Activated T-helper 17 cell treated with anti-CD3 and anti-CD28 coated beads, Interleukin-2, amount 50 U/mL, for 72 hours (primary cell): ENCODE measurements at regions not wholly inside any gene's neighbourhood (a gene's known extent, or its start where the extent isn't known, plus 50 kb on each side); places are given as distances from the start of the nearest gene placed in this dataset.

Experiments
- ATAC-seq: fragments of 150-1000 bp; cut with Tn5 transposase; replicated peaks from 2 replicates; pipeline ENCODE4 v1.10.0; 2021; ENCODE audit warnings: mild to moderate bottlenecking, moderate library complexity
- H3K27ac Mint-ChIP-seq: one replicate; pipeline ENCODE4 v1.8.0; 2022; ENCODE audit warnings: mixed read lengths
- H3K27me3 Mint-ChIP-seq: one replicate; pipeline ENCODE4 v1.8.0; 2022; ENCODE audit warnings: mixed read lengths
- H3K36me3 Mint-ChIP-seq: one replicate; pipeline ENCODE4 v1.8.0; 2022; ENCODE audit warnings: low read depth, mild to moderate bottlenecking, mixed read lengths
- H3K4me1 Mint-ChIP-seq: one replicate; pipeline ENCODE4 v1.8.0; 2022; ENCODE audit warnings: mixed read lengths
- H3K4me3 Mint-ChIP-seq: one replicate; pipeline ENCODE4 v1.8.0; 2022; ENCODE audit warnings: mild to moderate bottlenecking, mixed read lengths
- H3K9me3 Mint-ChIP-seq: one replicate; pipeline ENCODE4 v1.8.0; 2022; ENCODE audit warnings: mixed read lengths

DNA sequence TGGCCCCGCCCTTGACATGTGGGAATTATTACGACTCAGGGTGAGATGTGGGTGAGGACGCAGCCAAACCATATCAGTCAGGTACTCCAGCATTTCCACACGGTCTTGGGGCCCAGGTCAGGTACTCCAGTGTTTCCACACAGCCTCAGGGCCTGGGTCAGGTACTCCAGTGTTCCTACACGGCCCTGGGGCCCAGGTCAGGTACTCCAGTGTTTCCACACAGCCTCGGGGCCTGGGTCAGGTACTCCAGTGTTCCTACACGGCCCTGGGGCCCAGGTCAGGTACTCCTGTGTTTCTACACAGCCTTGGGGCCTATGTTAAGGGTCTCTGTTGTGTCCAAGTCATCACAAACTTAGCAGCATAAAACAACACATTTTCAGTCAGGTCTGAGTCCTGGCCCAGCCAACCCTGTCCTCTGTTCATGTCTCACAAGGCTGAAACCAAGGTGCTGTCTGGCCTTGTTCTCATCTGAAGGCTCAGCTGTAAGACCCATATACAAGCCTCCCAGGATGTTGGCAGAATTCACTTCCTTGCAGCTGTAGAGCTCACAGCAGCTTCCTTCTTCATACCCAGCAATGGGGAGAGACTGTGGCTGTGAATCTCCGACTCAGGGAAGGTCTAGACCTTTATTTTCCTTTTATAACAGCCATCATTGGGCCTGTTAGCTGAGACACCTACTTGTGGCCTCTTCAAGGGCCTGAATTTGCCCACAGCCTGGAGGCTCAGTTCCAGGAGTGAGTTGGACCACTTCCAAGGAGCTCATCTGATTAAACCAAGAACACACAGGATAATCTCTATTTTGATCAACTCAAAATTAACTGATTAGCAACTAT is 107.6 kb upstream of the SFSWAP start:
- Mint-ChIP-seq H3K36me3 (no peaks in the 10 kb centered on the region), H3K4me3 (peak overlapping the region; percentile 82), H3K27me3 (no peaks in the 10 kb centered on the region), H3K27ac (peak overlapping the region; percentile 44), H3K9me3 (no peaks in the 10 kb centered on the region), H3K4me1 (peaks cover 44% of the 10 kb centered on the region)
- ATAC-seq: no peak

GRCh38 chr12:131603939-131604795 is 106.7 kb upstream of the SFSWAP start:
- ATAC-seq: no peak
- peak overlapping the region; percentile 44 for H3K27ac Mint-ChIP-seq
- H3K4me3 Mint-ChIP-seq: peak overlapping the region; percentile 82
- H3K4me1 Mint-ChIP-seq: peaks cover 44% of the 10 kb centered on the region
- H3K27me3 Mint-ChIP-seq: no peaks in the 10 kb centered on the region
- H3K36me3 Mint-ChIP-seq: no peaks in the 10 kb centered on the region
- H3K9me3 Mint-ChIP-seq: no peaks in the 10 kb centered on the region

DNA sequence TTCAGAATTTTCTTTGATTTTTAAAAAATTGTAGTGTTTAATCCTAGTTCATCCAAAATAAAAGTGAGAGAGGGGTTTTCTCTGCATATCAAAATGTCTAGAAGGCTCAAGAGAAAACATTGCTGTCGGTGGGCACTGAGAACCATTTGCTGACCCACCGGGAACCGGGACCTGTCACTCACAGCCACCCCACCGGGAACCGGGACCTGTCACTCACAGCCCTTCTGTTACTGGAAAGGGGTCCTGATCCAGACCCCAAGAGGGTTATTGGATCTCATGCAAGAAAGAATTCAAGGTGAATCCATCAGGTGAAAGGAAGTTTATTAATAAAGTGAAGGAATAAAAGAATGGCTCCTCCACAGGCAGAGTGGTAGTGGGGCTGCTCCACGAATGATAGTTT is 106.0 kb upstream of the SFSWAP start:
- H3K27me3 Mint-ChIP-seq: no peaks in the 10 kb centered on the region
- ATAC-seq: no peak
- H3K36me3 Mint-ChIP-seq: no peaks in the 10 kb centered on the region
- H3K4me1 Mint-ChIP-seq: peaks cover 44% of the 10 kb centered on the region
- no peaks in the 10 kb centered on the region for H3K9me3 Mint-ChIP-seq
- H3K27ac Mint-ChIP-seq: peak overlapping the region; percentile 86
- H3K4me3 Mint-ChIP-seq: peak overlapping the region; percentile 82

GRCh38 chr12:131605304-131605829 is 105.5 kb upstream of the SFSWAP start:
- Mint-ChIP-seq H3K4me3 (peak overlapping the region; percentile 82), H3K4me1 (peaks cover 44% of the 10 kb centered on the region), H3K27me3 (no peaks in the 10 kb centered on the region), H3K9me3 (no peaks in the 10 kb centered on the region), H3K36me3 (no peaks in the 10 kb centered on the region), H3K27ac (peak overlapping the region; percentile 86)
- no peak for ATAC-seq

- Mint-ChIP-seq H3K27ac (peak overlapping the region; percentile 86), H3K4me1 (peaks cover 44% of the 10 kb centered on the region), H3K4me3 (peak overlapping the region; percentile 82), H3K27me3 (no peaks in the 10 kb centered on the region), H3K36me3 (no peaks in the 10 kb centered on the region), H3K9me3 (no peaks in the 10 kb centered on the region)
- peak; percentile 62 for ATAC-seq
These were observed 104.5 kb upstream of the SFSWAP start for GRCh38 chr12:131606218-131606901.

GRCh38 chr12:131607658-131608447 is 103.0 kb upstream of the SFSWAP start:
- Mint-ChIP-seq H3K4me1 (peaks cover 39% of the 10 kb centered on the region), H3K4me3 (peak overlapping the region; percentile 82), H3K9me3 (no peaks in the 10 kb centered on the region), H3K27me3 (no peaks in the 10 kb centered on the region), H3K27ac (peak overlapping the region; percentile 86), H3K36me3 (no peaks in the 10 kb centered on the region)
- ATAC-seq: peak; percentile 82

GRCh38 chr12:131608740-131609690 is 101.9 kb upstream of the SFSWAP start:
- no peak for ATAC-seq
- H3K9me3 Mint-ChIP-seq: no peaks in the 10 kb centered on the region
- H3K27ac Mint-ChIP-seq: peak overlapping the region; percentile 86
- no peaks in the 10 kb centered on the region for H3K27me3 Mint-ChIP-seq
- no peaks in the 10 kb centered on the region for H3K36me3 Mint-ChIP-seq
- peaks cover 31% of the 10 kb centered on the region for H3K4me1 Mint-ChIP-seq
- H3K4me3 Mint-ChIP-seq: no peak overlapping the region

GRCh38 chr12:131609762-131610161 is 101.1 kb upstream of the SFSWAP start:
- H3K4me3 Mint-ChIP-seq: no peak overlapping the region
- no peaks in the 10 kb centered on the region for H3K9me3 Mint-ChIP-seq
- peaks cover 26% of the 10 kb centered on the region for H3K4me1 Mint-ChIP-seq

DNA sequence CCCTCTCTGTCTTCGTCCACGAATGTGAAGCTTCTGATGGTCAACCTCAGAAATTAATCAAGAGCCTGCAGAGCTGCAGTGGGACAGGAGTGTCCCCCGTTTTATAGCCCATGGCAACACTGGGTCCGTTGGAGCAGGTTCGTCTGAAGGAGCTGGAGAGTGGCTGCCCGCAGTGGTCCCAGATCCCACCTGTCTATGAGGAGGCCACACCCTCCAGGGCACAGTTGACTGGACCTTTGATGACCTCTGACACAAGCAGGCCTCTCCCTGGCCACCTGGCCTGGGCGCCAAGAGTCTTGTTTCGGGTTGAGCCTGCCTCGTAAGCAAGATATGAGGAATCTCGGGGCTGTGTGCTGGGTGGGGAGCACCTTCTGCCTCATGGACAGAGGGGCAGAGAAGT is 100.7 kb upstream of the SFSWAP start:
- H3K4me1 Mint-ChIP-seq: peaks cover 26% of the 10 kb centered on the region
- no peaks in the 10 kb centered on the region for H3K36me3 Mint-ChIP-seq
- no peak overlapping the region for H3K4me3 Mint-ChIP-seq
- ATAC-seq: no peak
- no peak overlapping the region for H3K27ac Mint-ChIP-seq
- no peaks in the 10 kb centered on the region for H3K9me3 Mint-ChIP-seq
- H3K27me3 Mint-ChIP-seq: no peaks in the 10 kb centered on the region

More at GRCh38 chr12:131609762-131610161, 101.1 kb upstream of the SFSWAP start:
- H3K27me3 Mint-ChIP-seq: no peaks in the 10 kb centered on the region
- H3K36me3 Mint-ChIP-seq: no peaks in the 10 kb centered on the region
- ATAC-seq: no peak
- H3K27ac Mint-ChIP-seq: peak overlapping the region; percentile 63

DNA sequence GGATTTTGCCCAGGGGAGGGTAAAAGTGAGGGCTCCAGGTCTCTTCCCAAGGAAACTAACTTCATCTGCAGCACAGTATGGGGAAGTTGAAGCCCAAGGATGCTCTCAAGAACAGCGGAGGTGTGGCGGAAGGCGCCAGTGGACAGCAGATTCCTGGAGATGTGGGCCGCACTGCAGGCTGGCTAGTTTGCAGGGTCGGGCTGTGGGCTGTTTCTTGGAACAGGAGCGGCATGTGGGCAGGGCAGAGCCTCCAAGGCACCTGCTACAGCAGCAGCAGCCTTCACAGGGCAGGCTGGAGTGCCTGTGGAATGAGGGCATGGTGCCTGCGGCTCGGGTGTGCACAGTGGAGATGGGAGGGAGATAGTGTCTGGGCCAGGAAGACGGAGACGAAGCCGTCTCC is 100.0 kb upstream of the SFSWAP start:
- H3K9me3 Mint-ChIP-seq: no peaks in the 10 kb centered on the region
- H3K4me3 Mint-ChIP-seq: no peak overlapping the region
- no peak for ATAC-seq
- no peaks in the 10 kb centered on the region for H3K27me3 Mint-ChIP-seq
- H3K4me1 Mint-ChIP-seq: peaks cover 19% of the 10 kb centered on the region
- H3K27ac Mint-ChIP-seq: no peak overlapping the region
- no peaks in the 10 kb centered on the region for H3K36me3 Mint-ChIP-seq

- Mint-ChIP-seq H3K27me3 (no peaks in the 10 kb centered on the region), H3K36me3 (no peaks in the 10 kb centered on the region), H3K4me1 (peaks cover 12% of the 10 kb centered on the region), H3K4me3 (no peak overlapping the region), H3K9me3 (no peaks in the 10 kb centered on the region), H3K27ac (no peak overlapping the region)
- no peak for ATAC-seq
These were observed 99.3 kb upstream of the SFSWAP start for GRCh38 chr12:131611416-131612091.

GRCh38 chr12:131612092-131612755 is 98.7 kb upstream of the SFSWAP start:
- H3K36me3 Mint-ChIP-seq: no peaks in the 10 kb centered on the region
- peaks cover 11% of the 10 kb centered on the region for H3K4me1 Mint-ChIP-seq
- H3K9me3 Mint-ChIP-seq: no peaks in the 10 kb centered on the region
- H3K27me3 Mint-ChIP-seq: peaks cover 3% of the 10 kb centered on the region
- H3K27ac Mint-ChIP-seq: no peak overlapping the region
- no peak overlapping the region for H3K4me3 Mint-ChIP-seq
- ATAC-seq: no peak
